Right lobe of liver (tissue), 4 donors: ENCODE measurements at regions not wholly inside any gene's neighbourhood (a gene's known extent, or its start where the extent isn't known, plus 50 kb on each side); places are given as distances from the start of the nearest gene placed in this dataset.

Experiments
- CTCF ChIP-seq, 4 donors: fragments of 200-600 bp in 3 of 4; fragments of 450-650 bp in 1 of 4; IDR thresholded peaks; one replicate each; pipeline versions ENCODE4 v1.5.1 to v1.8.0; 2016 to 2022; ENCODE audit warnings: antibody characterized with exemption in 4 of 4, mild to moderate bottlenecking in 2 of 4
- POLR2A ChIP-seq: fragments of 450-650 bp; IDR thresholded peaks from one replicate; pipeline ENCODE4 v1.6.1; 2017; ENCODE audit warnings: antibody characterized with exemption, mild to moderate bottlenecking
- donor health status: DM: no; HTN: no; CAD: no.
- donor health status: DM: no; HTN: no; CAD: no.
- donor health status: DM: no; HTN: yes; CAD: no.

- TF ChIP-seq POLR2A (no peak), CTCF (IDR thresholded peaks at IDR 0.05) (no peak)
These were observed 132.4 kb downstream of the SLC4A3 start for GRCh38 chr2:219759801-219760200.
